ENCODE measurements at regions not wholly inside any gene's neighbourhood (a gene's known extent, or its start where the extent isn't known, plus 50 kb on each side); places are given as distances from the start of the nearest gene placed in this dataset.

DNA sequence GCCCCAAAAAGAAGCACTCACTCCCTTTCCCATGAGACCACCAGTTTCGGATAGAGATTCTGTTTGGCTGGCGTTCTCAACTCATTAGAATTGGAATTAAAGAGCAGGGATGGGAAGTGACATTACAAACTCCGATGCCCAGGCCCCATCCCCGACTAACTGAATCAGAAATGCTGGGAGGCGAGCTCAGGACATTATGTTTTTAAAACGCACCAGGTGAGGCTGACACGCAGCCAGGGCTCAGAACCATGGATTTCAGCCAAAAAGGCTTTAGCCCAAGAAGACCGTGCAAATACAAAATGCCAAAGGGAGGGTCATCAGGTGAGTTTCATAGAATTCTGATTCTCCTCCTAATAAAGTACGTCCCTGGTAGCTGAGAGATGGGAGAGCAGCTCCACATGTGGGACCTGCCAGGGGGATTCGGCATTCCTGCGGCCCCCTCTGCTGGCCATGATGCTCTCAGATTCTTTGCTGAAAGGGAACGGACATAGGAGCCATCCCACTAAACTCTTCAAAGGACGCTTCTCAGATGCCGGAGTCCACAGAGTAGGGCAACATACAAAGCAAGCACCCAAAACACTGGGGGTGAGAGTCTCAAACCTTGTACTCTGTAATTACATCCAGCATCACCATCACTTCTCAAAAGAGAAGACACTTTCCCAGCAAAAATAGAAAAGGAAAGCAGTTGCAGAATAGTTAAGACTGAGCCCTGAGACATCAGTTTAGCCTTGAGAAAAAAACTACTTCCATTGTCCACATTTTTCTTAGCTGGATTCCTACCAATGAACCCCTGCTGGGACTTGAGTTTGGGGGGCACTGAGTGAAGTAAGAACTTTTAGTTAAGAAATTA, 205.2 kb downstream of the BMP7 start:
- Histone ChIP-seq H3K27me3 (ENCODE audit: insufficient read depth, low read depth, low read length) (peaks cover 17% of the 10 kb centered on the region), H3K27ac (ENCODE audit: low read length) (no peak overlapping the region), H4K20me1 (ENCODE audit: insufficient read depth) (no peaks in the 10 kb centered on the region), H3K9me2 (ENCODE audit: insufficient read depth, low read length) (no peaks in the 10 kb centered on the region), H3K36me3 (ENCODE audit: insufficient read depth, low read length) (no peaks in the 10 kb centered on the region), H2AFZ (ENCODE audit: low read depth, low read length) (no peak overlapping the region), H3K9ac (ENCODE audit: low read length) (no peak overlapping the region), H3F3A (ENCODE audit: insufficient read depth, low read length, poor library complexity, severe bottlenecking) (no peaks in the 10 kb centered on the region), H3K79me2 (replicated peaks; ENCODE audit: insufficient read depth, low read length) (no peaks in the 10 kb centered on the region), H3K4me3 (ENCODE audit: low read length) (no peak overlapping the region), H3K9me3 (ENCODE audit: low read length) (no peaks in the 10 kb centered on the region), H3K4me2 (ENCODE audit: low read length) (no peak overlapping the region)
- TF ChIP-seq RAD21 (conservative IDR thresholded peaks at IDR 0.05) (peak; percentile 88), MXI1 (conservative IDR thresholded peaks at IDR 0.05; ENCODE audit: poor library complexity, severe bottlenecking) (no peak), POLR2AphosphoS5 (IDR thresholded peaks at IDR 0.05) (no peak), TAF1 (IDR thresholded peaks at IDR 0.05; ENCODE audit: low read depth) (no peak), EP300 (conservative IDR thresholded peaks at IDR 0.05; ENCODE audit: poor library complexity, severe bottlenecking) (no peak), SMC3 (conservative IDR thresholded peaks at IDR 0.05; ENCODE audit: poor library complexity) (peak; percentile 91), EZH2 (IDR thresholded peaks at IDR 0.05; ENCODE audit: borderline replicate concordance, insufficient read depth, low read length, poor library complexity, severe bottlenecking) (no peak)
- TF ChIP-seq, protein P1, sequence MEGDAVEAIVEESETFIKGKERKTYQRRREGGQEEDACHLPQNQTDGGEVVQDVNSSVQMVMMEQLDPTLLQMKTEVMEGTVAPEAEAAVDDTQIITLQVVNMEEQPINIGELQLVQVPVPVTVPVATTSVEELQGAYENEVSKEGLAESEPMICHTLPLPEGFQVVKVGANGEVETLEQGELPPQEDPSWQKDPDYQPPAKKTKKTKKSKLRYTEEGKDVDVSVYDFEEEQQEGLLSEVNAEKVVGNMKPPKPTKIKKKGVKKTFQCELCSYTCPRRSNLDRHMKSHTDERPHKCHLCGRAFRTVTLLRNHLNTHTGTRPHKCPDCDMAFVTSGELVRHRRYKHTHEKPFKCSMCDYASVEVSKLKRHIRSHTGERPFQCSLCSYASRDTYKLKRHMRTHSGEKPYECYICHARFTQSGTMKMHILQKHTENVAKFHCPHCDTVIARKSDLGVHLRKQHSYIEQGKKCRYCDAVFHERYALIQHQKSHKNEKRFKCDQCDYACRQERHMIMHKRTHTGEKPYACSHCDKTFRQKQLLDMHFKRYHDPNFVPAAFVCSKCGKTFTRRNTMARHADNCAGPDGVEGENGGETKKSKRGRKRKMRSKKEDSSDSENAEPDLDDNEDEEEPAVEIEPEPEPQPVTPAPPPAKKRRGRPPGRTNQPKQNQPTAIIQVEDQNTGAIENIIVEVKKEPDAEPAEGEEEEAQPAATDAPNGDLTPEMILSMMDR (IDR thresholded peaks at IDR 0.05; ENCODE audit: poor library complexity, severe bottlenecking) = peak; percentile 82
- TF ChIP-seq, protein P2, sequence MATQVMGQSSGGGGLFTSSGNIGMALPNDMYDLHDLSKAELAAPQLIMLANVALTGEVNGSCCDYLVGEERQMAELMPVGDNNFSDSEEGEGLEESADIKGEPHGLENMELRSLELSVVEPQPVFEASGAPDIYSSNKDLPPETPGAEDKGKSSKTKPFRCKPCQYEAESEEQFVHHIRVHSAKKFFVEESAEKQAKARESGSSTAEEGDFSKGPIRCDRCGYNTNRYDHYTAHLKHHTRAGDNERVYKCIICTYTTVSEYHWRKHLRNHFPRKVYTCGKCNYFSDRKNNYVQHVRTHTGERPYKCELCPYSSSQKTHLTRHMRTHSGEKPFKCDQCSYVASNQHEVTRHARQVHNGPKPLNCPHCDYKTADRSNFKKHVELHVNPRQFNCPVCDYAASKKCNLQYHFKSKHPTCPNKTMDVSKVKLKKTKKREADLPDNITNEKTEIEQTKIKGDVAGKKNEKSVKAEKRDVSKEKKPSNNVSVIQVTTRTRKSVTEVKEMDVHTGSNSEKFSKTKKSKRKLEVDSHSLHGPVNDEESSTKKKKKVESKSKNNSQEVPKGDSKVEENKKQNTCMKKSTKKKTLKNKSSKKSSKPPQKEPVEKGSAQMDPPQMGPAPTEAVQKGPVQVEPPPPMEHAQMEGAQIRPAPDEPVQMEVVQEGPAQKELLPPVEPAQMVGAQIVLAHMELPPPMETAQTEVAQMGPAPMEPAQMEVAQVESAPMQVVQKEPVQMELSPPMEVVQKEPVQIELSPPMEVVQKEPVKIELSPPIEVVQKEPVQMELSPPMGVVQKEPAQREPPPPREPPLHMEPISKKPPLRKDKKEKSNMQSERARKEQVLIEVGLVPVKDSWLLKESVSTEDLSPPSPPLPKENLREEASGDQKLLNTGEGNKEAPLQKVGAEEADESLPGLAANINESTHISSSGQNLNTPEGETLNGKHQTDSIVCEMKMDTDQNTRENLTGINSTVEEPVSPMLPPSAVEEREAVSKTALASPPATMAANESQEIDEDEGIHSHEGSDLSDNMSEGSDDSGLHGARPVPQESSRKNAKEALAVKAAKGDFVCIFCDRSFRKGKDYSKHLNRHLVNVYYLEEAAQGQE (IDR thresholded peaks at IDR 0.05; ENCODE audit: borderline replicate concordance) = no peak

DNA sequence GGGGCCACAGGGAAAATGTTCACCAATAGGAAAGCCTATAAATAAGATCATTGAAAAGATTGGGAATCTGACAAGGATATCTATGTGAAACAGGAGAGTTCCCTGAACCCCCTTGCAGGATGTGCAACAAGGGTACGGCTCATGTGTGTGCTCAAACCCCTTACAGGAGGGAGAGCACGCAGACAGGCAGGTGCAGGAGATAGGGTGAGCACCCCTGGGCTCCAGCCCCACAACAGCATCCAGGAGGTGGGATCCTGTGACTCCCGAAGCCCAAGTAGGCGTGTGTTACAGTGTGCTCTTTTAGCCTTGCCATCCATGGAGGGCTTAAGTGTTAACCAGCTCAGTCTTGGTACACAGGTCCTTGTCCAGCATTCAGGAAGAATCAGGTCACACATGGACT, 204.2 kb downstream of the BMP7 start:
- Histone ChIP-seq H3K9ac (ENCODE audit: low read length) (no peak overlapping the region), H3K9me2 (ENCODE audit: insufficient read depth, low read length) (no peaks in the 10 kb centered on the region), H4K20me1 (ENCODE audit: insufficient read depth) (no peaks in the 10 kb centered on the region), H3F3A (ENCODE audit: insufficient read depth, low read length, poor library complexity, severe bottlenecking) (no peaks in the 10 kb centered on the region), H3K79me2 (replicated peaks; ENCODE audit: insufficient read depth, low read length) (no peaks in the 10 kb centered on the region), H3K9me3 (ENCODE audit: low read length) (no peaks in the 10 kb centered on the region), H2AFZ (ENCODE audit: low read depth, low read length) (no peak overlapping the region), H3K27me3 (ENCODE audit: insufficient read depth, low read depth, low read length) (peaks cover 25% of the 10 kb centered on the region), H3K36me3 (ENCODE audit: insufficient read depth, low read length) (no peaks in the 10 kb centered on the region), H3K4me2 (ENCODE audit: low read length) (no peak overlapping the region), H3K4me3 (ENCODE audit: low read length) (no peak overlapping the region), H3K27ac (ENCODE audit: low read length) (no peak overlapping the region)
- TF ChIP-seq, protein P1 (IDR thresholded peaks at IDR 0.05; ENCODE audit: poor library complexity, severe bottlenecking) = no peak
- TF ChIP-seq TAF1 (IDR thresholded peaks at IDR 0.05; ENCODE audit: low read depth) = no peak
- no peak for TF ChIP-seq RAD21 (conservative IDR thresholded peaks at IDR 0.05)
